Astrocyte (in vitro differentiated cells and primary cell): ENCODE measurements at regions not wholly inside any gene's neighbourhood (a gene's known extent, or its start where the extent isn't known, plus 50 kb on each side); places are given as distances from the start of the nearest gene placed in this dataset.
"Not testable (repeated sequence)": the region's sequence is repeated elsewhere in the genome, so short reads cannot be mapped to it uniquely, and the experiment has no call there.

Experiments
- DNase-seq: peaks from one replicate; pipeline ENCODE4 v3.0.0-alpha.2; 2010; ENCODE audit warnings: low read depth
- FAIRE-seq: peaks from 2 replicates; lab custom pipeline; 2011; peaks lifted over from hg19 to GRCh38; lab: Jason Lieb, UNC
- H2AFZ ChIP-seq: 2 replicates; pipeline ENCODE4 v1.6.0; 2012; ENCODE audit warnings: low read depth, low read length, inconsistent platforms
- H3K27ac ChIP-seq: 2 replicates; pipeline ENCODE4 v1.5.1; 2011; ENCODE audit warnings: low read depth, low read length, inconsistent platforms
- H3K27me3 ChIP-seq: 2 replicates; pipeline ENCODE4 v1.6.0; 2011; ENCODE audit warnings: low read length, inconsistent platforms; ENCODE audit not compliant: insufficient read depth
- H3K36me3 ChIP-seq: 2 replicates; pipeline ENCODE4 v1.5.1; 2011; ENCODE audit warnings: low read length, inconsistent platforms; ENCODE audit not compliant: insufficient read depth
- H3K4me1 ChIP-seq: 2 replicates; pipeline ENCODE4 v1.5.1; 2011; ENCODE audit warnings: low read length, inconsistent platforms; ENCODE audit not compliant: insufficient read depth
- H3K4me2 ChIP-seq: 2 replicates; pipeline ENCODE4 v1.6.0; 2012; ENCODE audit warnings: low read length, inconsistent platforms
- H3K4me3 ChIP-seq: 2 replicates; pipeline ENCODE4 v1.5.1; 2011; ENCODE audit warnings: low read depth, mild to moderate bottlenecking, low read length, inconsistent platforms; ENCODE audit not compliant: insufficient read depth
- H3K79me2 ChIP-seq: 2 replicates; pipeline ENCODE4 v1.6.0; 2012; ENCODE audit warnings: mild to moderate bottlenecking, low read length, inconsistent platforms; ENCODE audit not compliant: insufficient read depth
- H3K9ac ChIP-seq: 2 replicates; pipeline ENCODE4 v1.6.0; 2012; ENCODE audit warnings: mild to moderate bottlenecking, low read length, inconsistent platforms
- H3K9me3 ChIP-seq: 2 replicates; pipeline ENCODE4 v1.5.1; 2012; ENCODE audit warnings: low read depth, mild to moderate bottlenecking, low read length, inconsistent platforms; ENCODE audit not compliant: insufficient read depth
- H4K20me1 ChIP-seq: 2 replicates; pipeline ENCODE4 v1.6.0; 2012; ENCODE audit warnings: low read length, inconsistent platforms; ENCODE audit not compliant: insufficient read depth
- H3K27ac Mint-ChIP-seq: one replicate; pipeline ENCODE4 v1.8.0; 2021; ENCODE audit warnings: mild to moderate bottlenecking, mixed read lengths; ENCODE audit not compliant: unreplicated experiment
- H3K27me3 Mint-ChIP-seq: one replicate; pipeline ENCODE4 v1.8.0; 2021; ENCODE audit warnings: low read depth, mixed read lengths; ENCODE audit not compliant: unreplicated experiment
- H3K36me3 Mint-ChIP-seq: one replicate; pipeline ENCODE4 v1.8.0; 2021; ENCODE audit warnings: low read depth, mixed read lengths; ENCODE audit not compliant: unreplicated experiment
- H3K4me1 Mint-ChIP-seq: one replicate; pipeline ENCODE4 v1.8.0; 2021; ENCODE audit warnings: low read depth, mixed read lengths; ENCODE audit not compliant: unreplicated experiment
- H3K4me3 Mint-ChIP-seq: one replicate; pipeline ENCODE4 v1.8.0; 2021; ENCODE audit warnings: mild to moderate bottlenecking, moderate library complexity, mixed read lengths; ENCODE audit not compliant: unreplicated experiment
- H3K9me3 Mint-ChIP-seq: one replicate; pipeline ENCODE4 v1.8.0; 2021; ENCODE audit warnings: mild to moderate bottlenecking, mixed read lengths; ENCODE audit not compliant: unreplicated experiment
- CTCF ChIP-seq: IDR thresholded peaks from 2 replicates; pipeline ENCODE4 v1.5.1; 2011; ENCODE audit warnings: low read depth, mild to moderate bottlenecking, inconsistent platforms, low read length, moderate library complexity; ENCODE audit not compliant: insufficient read depth
- EZH2 ChIP-seq: IDR thresholded peaks from 2 replicates; pipeline ENCODE4 v1.6.1; 2012; ENCODE audit warnings: mild to moderate bottlenecking, low read length, inconsistent platforms; ENCODE audit not compliant: insufficient read depth

- TF ChIP-seq CTCF, result no peak
- TF ChIP-seq EZH2, result no peak
- FAIRE-seq (peak; percentile 63), DNase-seq (peak; percentile 47)
- Histone ChIP-seq H3K27ac (peak overlapping the region; percentile 73), H3K36me3 (no peaks in the 10 kb centered on the region), H3K9ac (peak overlapping the region; percentile 16), H3K79me2 (no peaks in the 10 kb centered on the region), H3K4me1 (no peaks in the 10 kb centered on the region), H2AFZ (peak overlapping the region; percentile 30), H3K27me3 (no peaks in the 10 kb centered on the region), H3K4me3 (no peak overlapping the region), H3K4me2 (no peak overlapping the region), H3K9me3 (peaks cover 3% of the 10 kb centered on the region), H4K20me1 (no peaks in the 10 kb centered on the region)
- H3K4me1 Mint-ChIP-seq, result peaks cover 7% of the 10 kb centered on the region
- no peaks in the 10 kb centered on the region for H3K36me3 Mint-ChIP-seq
- H3K27ac Mint-ChIP-seq, result no peak overlapping the region
- H3K27me3 Mint-ChIP-seq, result no peaks in the 10 kb centered on the region
- no peak overlapping the region for H3K4me3 Mint-ChIP-seq
- H3K9me3 Mint-ChIP-seq, result peaks cover 3% of the 10 kb centered on the region
Observed at GRCh38 chr6:66184091-66184490, 477.1 kb upstream of the EYS start.

GRCh38 chr6:66179361-66179760 lies 472.3 kb upstream of the EYS start:
- no peaks in the 10 kb centered on the region for H4K20me1 ChIP-seq
- H3K4me3 ChIP-seq, result no peak overlapping the region
- H3K27me3 ChIP-seq, result no peaks in the 10 kb centered on the region
- Mint-ChIP-seq H3K9me3 (no peaks in the 10 kb centered on the region), H3K36me3 (no peaks in the 10 kb centered on the region), H3K27me3 (no peaks in the 10 kb centered on the region), H3K4me3 (no peak overlapping the region), H3K27ac (no peak overlapping the region), H3K4me1 (peaks cover 7% of the 10 kb centered on the region)
- no peaks in the 10 kb centered on the region for H3K4me1 ChIP-seq
- H3K79me2 ChIP-seq, result no peaks in the 10 kb centered on the region
- TF ChIP-seq CTCF (no peak), EZH2 (no peak)
- no peak overlapping the region for H3K4me2 ChIP-seq
- no peak for FAIRE-seq
- no peak overlapping the region for H3K9ac ChIP-seq
- DNase-seq, result no peak
- no peaks in the 10 kb centered on the region for H3K36me3 ChIP-seq
- no peaks in the 10 kb centered on the region for H3K9me3 ChIP-seq
- no peak overlapping the region for H3K27ac ChIP-seq
- no peak overlapping the region for H2AFZ ChIP-seq

- no peak overlapping the region for H3K27ac Mint-ChIP-seq
Observed at GRCh38 chr6:66173587-66173986, 466.6 kb upstream of the EYS start.

GRCh38 chr6:66166713-66167112 lies 459.7 kb upstream of the EYS start:
- not testable (repeated sequence) for H4K20me1 ChIP-seq, FAIRE-seq, H3K36me3 ChIP-seq, H3K27ac ChIP-seq, H3K27me3 Mint-ChIP-seq, H3K27me3 ChIP-seq, H3K4me3 ChIP-seq, H3K9ac ChIP-seq, H3K79me2 ChIP-seq, DNase-seq, H3K27ac Mint-ChIP-seq, H3K4me3 Mint-ChIP-seq, H3K4me1 Mint-ChIP-seq, H3K4me2 ChIP-seq, H3K4me1 ChIP-seq, H2AFZ ChIP-seq, H3K9me3 ChIP-seq, H3K36me3 Mint-ChIP-seq
- peaks cover 11% of the 10 kb centered on the region for H3K9me3 Mint-ChIP-seq

More at GRCh38 chr6:66173587-66173986, 466.6 kb upstream of the EYS start:
- Mint-ChIP-seq H3K4me1 (no peaks in the 10 kb centered on the region), H3K4me3 (no peak overlapping the region), H3K9me3 (peaks cover 14% of the 10 kb centered on the region), H3K36me3 (no peaks in the 10 kb centered on the region), H3K27me3 (no peaks in the 10 kb centered on the region)
- Histone ChIP-seq H3K36me3 (no peaks in the 10 kb centered on the region), H2AFZ (no peak overlapping the region), H3K27me3 (no peaks in the 10 kb centered on the region), H3K4me2 (no peak overlapping the region), H3K4me1 (no peaks in the 10 kb centered on the region), H3K9ac (no peak overlapping the region), H4K20me1 (no peaks in the 10 kb centered on the region), H3K27ac (no peak overlapping the region), H3K79me2 (no peaks in the 10 kb centered on the region), H3K9me3 (peaks cover 7% of the 10 kb centered on the region), H3K4me3 (no peak overlapping the region)
- DNase-seq (no peak), FAIRE-seq (no peak)
- TF ChIP-seq CTCF (no peak), EZH2 (no peak)
